ENCODE measurements at regions not wholly inside any gene's neighbourhood (a gene's known extent, or its start where the extent isn't known, plus 50 kb on each side); places are given as distances from the start of the nearest gene placed in this dataset.

- ATAC-seq (no peak), DNase-seq (ENCODE audit: low spot score) (no peak)
- Mint-ChIP-seq H3K4me3 (no peak overlapping the region), H3K27ac (no peak overlapping the region), H3K36me3 (no peaks in the 10 kb centered on the region), H3K9me3 (peaks cover 30% of the 10 kb centered on the region), H3K27me3 (ENCODE audit: low read depth) (peaks cover 19% of the 10 kb centered on the region), H3K4me1 (peaks cover 19% of the 10 kb centered on the region)
- ChIA-PET POLR2A (no interaction called here), CTCF (interaction anchor here (0.9 to 1.1 kb wide), 3 partner anchors 34 to 198 kb away, joined by 3 read pairs; no protein-coding TSS in a partner anchor)
- no peak for TF ChIP-seq ZNF219 (CRISPR knock-in tag; IDR thresholded peaks at IDR 0.05; ENCODE audit: borderline replicate concordance)
- no peak for TF ChIP-seq ZNF263 (CRISPR knock-in tag; IDR thresholded peaks at IDR 0.05; ENCODE audit: low read depth)
- no peak for TF ChIP-seq ZNF512 (CRISPR knock-in tag; IDR thresholded peaks at IDR 0.05; ENCODE audit: borderline replicate concordance)
- no peak for TF ChIP-seq E2F1 (CRISPR knock-in tag; IDR thresholded peaks at IDR 0.05)
- no peak for TF ChIP-seq ZNF317 (CRISPR knock-in tag; IDR thresholded peaks at IDR 0.05; ENCODE audit: borderline replicate concordance, low read depth)
- TF ChIP-seq MLX (CRISPR knock-in tag; IDR thresholded peaks at IDR 0.05) = no peak
- TF ChIP-seq IRF1 (CRISPR knock-in tag; IDR thresholded peaks at IDR 0.05) = no peak
- TF ChIP-seq ZNF396 (CRISPR knock-in tag; IDR thresholded peaks at IDR 0.05; ENCODE audit: borderline replicate concordance) = no peak
- no peak for TF ChIP-seq ETV6 (CRISPR knock-in tag; IDR thresholded peaks at IDR 0.05)
- TF ChIP-seq ZNF532 (CRISPR knock-in tag; IDR thresholded peaks at IDR 0.05; ENCODE audit: borderline replicate concordance) = no peak
- TF ChIP-seq MYBL2 (CRISPR knock-in tag; IDR thresholded peaks at IDR 0.05) = no peak
- no peak for TF ChIP-seq RELA (CRISPR knock-in tag; IDR thresholded peaks at IDR 0.05; ENCODE audit: borderline replicate concordance)
- TF ChIP-seq CREB1 (CRISPR knock-in tag; IDR thresholded peaks at IDR 0.05) = no peak
- TF ChIP-seq OVOL2 (CRISPR knock-in tag; IDR thresholded peaks at IDR 0.05; ENCODE audit: borderline replicate concordance) = no peak
- TF ChIP-seq MXD4 (CRISPR knock-in tag; IDR thresholded peaks at IDR 0.05; ENCODE audit: borderline replicate concordance) = no peak
- TF ChIP-seq TP53 (CRISPR knock-in tag; IDR thresholded peaks at IDR 0.05) = no peak
- TF ChIP-seq GTF2I (CRISPR knock-in tag; conservative IDR thresholded peaks at IDR 0.05) = no peak
These were observed 113.4 kb upstream of the UQCRFS1 start for GRCh38 chr19:29326351-29326750.

Data from WTC11 (cell line).